Thoracic aorta (tissue), 2 donors: ENCODE measurements at regions not wholly inside any gene's neighbourhood (a gene's known extent, or its start where the extent isn't known, plus 50 kb on each side); places are given as distances from the start of the nearest gene placed in this dataset.

Source experiments
- ATAC-seq: fragments of 150-250 bp; one replicate; pipeline ENCODE4 v1.8.0; 2017; ENCODE audit warnings: low read depth; ENCODE audit not compliant: insufficient number of reproducible peaks, low FRiP score
- DNase-seq: peaks from one replicate; pipeline ENCODE4 v3.0.0-alpha.2; 2020; ENCODE audit warnings: low spot score
- H3K27ac ChIP-seq, 2 donors: fragments of 200-600 bp; sonication (generic); 1 replicate in 1 of 2; 2 replicates in 1 of 2; pipeline ENCODE4 v1.5.1; 2016; ENCODE audit warnings: mild to moderate bottlenecking in 2 of 2, moderate library complexity in 2 of 2
- H3K27me3 ChIP-seq: fragments of 200-600 bp; sonication (generic); replicated peaks from 2 replicates; pipeline ENCODE4 v1.6.0; 2016; ENCODE audit warnings: mild to moderate bottlenecking; ENCODE audit not compliant: insufficient read depth
- H3K36me3 ChIP-seq: fragments of 200-600 bp; sonication (generic); one replicate; pipeline ENCODE4 v1.5.1; 2016
- H3K4me1 ChIP-seq, 2 donors: fragments of 200-600 bp; sonication (generic); 1 replicate in 1 of 2; 2 replicates in 1 of 2; pipeline versions ENCODE4 v1.5.1 to v1.6.0; 2016; ENCODE audit warnings: low read depth in 2 of 2, mild to moderate bottlenecking in 1 of 2; ENCODE audit not compliant: control insufficient read depth in 1 of 2
- H3K4me3 ChIP-seq: fragments of 200-600 bp; sonication (generic); 2 replicates; pipeline ENCODE4 v1.5.1; 2016; ENCODE audit warnings: mild to moderate bottlenecking
- H3K9me3 ChIP-seq: fragments of 200-600 bp; sonication (generic); 2 replicates; pipeline ENCODE4 v1.5.1; 2016
- CTCF ChIP-seq: fragments of 200-600 bp; sonication (generic); IDR thresholded peaks from one replicate; pipeline ENCODE4 v1.5.1; 2019; ENCODE audit warnings: antibody characterized with exemption

- TF ChIP-seq CTCF: no peak
Observed at GRCh38 chr2:191581003-191581402, 96.9 kb upstream of the NABP1 start.

GRCh38 chr2:191582355-191582754 is 95.6 kb upstream of the NABP1 start:
- DNase-seq (no peak), ATAC-seq (no peak)
- Histone ChIP-seq H3K27ac (no peak overlapping the region), H3K27me3 (no peaks in the 10 kb centered on the region), H3K4me3 (no peak overlapping the region), H3K4me1 (no peaks in the 10 kb centered on the region), H3K36me3 (no peaks in the 10 kb centered on the region), H3K9me3 (no peaks in the 10 kb centered on the region)
- TF ChIP-seq CTCF: no peak

More at GRCh38 chr2:191581003-191581402, 96.9 kb upstream of the NABP1 start:
- Histone ChIP-seq H3K4me1 (no peaks in the 10 kb centered on the region), H3K36me3 (no peaks in the 10 kb centered on the region), H3K9me3 (no peaks in the 10 kb centered on the region), H3K4me3 (no peak overlapping the region), H3K27me3 (no peaks in the 10 kb centered on the region), H3K27ac (no peak overlapping the region)
- ATAC-seq: no peak
- no peak for DNase-seq

- H3K4me3 ChIP-seq: no peak overlapping the region
- H3K36me3 ChIP-seq: no peaks in the 10 kb centered on the region
- H3K27ac ChIP-seq: no peak overlapping the region
- no peak for DNase-seq
- H3K4me1 ChIP-seq: no peaks in the 10 kb centered on the region
- no peak for TF ChIP-seq CTCF
- no peaks in the 10 kb centered on the region for H3K9me3 ChIP-seq
- no peaks in the 10 kb centered on the region for H3K27me3 ChIP-seq
- ATAC-seq: no peak
Observed at GRCh38 chr2:191591025-191591424, 86.9 kb upstream of the NABP1 start.

GRCh38 chr2:191593622-191594385 is 84.1 kb upstream of the NABP1 start:
- Histone ChIP-seq H3K27ac (no peak overlapping the region), H3K27me3 (no peaks in the 10 kb centered on the region), H3K4me1 (no peaks in the 10 kb centered on the region), H3K9me3 (no peaks in the 10 kb centered on the region), H3K4me3 (no peak overlapping the region), H3K36me3 (no peaks in the 10 kb centered on the region)
- TF ChIP-seq CTCF: no peak
- DNase-seq: no peak
- ATAC-seq: no peak

GRCh38 chr2:191597186-191597751 is 80.7 kb upstream of the NABP1 start:
- no peak overlapping the region for H3K4me3 ChIP-seq
- H3K4me1 ChIP-seq: no peaks in the 10 kb centered on the region
- no peak for TF ChIP-seq CTCF
- ATAC-seq: no peak
- no peak for DNase-seq
- H3K27me3 ChIP-seq: no peaks in the 10 kb centered on the region
- no peaks in the 10 kb centered on the region for H3K36me3 ChIP-seq
- H3K9me3 ChIP-seq: no peaks in the 10 kb centered on the region
- no peak overlapping the region for H3K27ac ChIP-seq
